ENCODE measurements at regions not wholly inside any gene's neighbourhood (a gene's known extent, or its start where the extent isn't known, plus 50 kb on each side); places are given as distances from the start of the nearest gene placed in this dataset.

GRCh38 chr2:12827721-12828120 lies 111.0 kb downstream of the TRIB2 start:
- no peaks in the 10 kb centered on the region for H3K36me3 ChIP-seq (ENCODE audit: control insufficient read depth in 2 of 2, insufficient read depth in 2 of 2, low read length in 2 of 2)
- no peaks in the 10 kb centered on the region for H3K27me3 ChIP-seq (ENCODE audit: control insufficient read depth in 1 of 2, insufficient read depth in 2 of 2, low read length in 2 of 2)

GRCh38 chr2:12828980-12829379 lies 112.2 kb downstream of the TRIB2 start:
- H3K27me3 ChIP-seq (ENCODE audit: control insufficient read depth in 1 of 2, insufficient read depth in 2 of 2, low read length in 2 of 2), result no peaks in the 10 kb centered on the region
- H3K4me3 ChIP-seq (ENCODE audit: low read length in 2 of 2), result no peak overlapping the region
- H3K27ac ChIP-seq (ENCODE audit: low read length), result no peak overlapping the region

More at GRCh38 chr2:12827721-12828120, 111.0 kb downstream of the TRIB2 start:
- Histone ChIP-seq H3K4me3 (ENCODE audit: low read length in 2 of 2) (no peak overlapping the region), H3K9me3 (ENCODE audit: control insufficient read depth in 2 of 2, low read length in 2 of 2) (no peaks in the 10 kb centered on the region), H3K4me1 (ENCODE audit: control insufficient read depth, insufficient read depth, low read length) (peaks cover 11% of the 10 kb centered on the region), H3K27ac (ENCODE audit: low read length) (no peak overlapping the region), H3K9ac (ENCODE audit: low read length in 2 of 2) (no peak overlapping the region)

GRCh38 chr2:12831016-12831415 lies 114.3 kb downstream of the TRIB2 start:
- Histone ChIP-seq H3K9ac (ENCODE audit: low read length in 2 of 2) (no peak overlapping the region), H3K4me3 (ENCODE audit: low read length in 2 of 2) (no peak overlapping the region), H3K9me3 (ENCODE audit: control insufficient read depth in 2 of 2, low read length in 2 of 2) (no peaks in the 10 kb centered on the region), H3K27ac (ENCODE audit: low read length) (no peak overlapping the region), H3K4me1 (ENCODE audit: control insufficient read depth, insufficient read depth, low read length) (no peaks in the 10 kb centered on the region), H3K27me3 (ENCODE audit: control insufficient read depth in 1 of 2, insufficient read depth in 2 of 2, low read length in 2 of 2) (no peaks in the 10 kb centered on the region), H3K36me3 (ENCODE audit: control insufficient read depth in 2 of 2, insufficient read depth in 2 of 2, low read length in 2 of 2) (no peaks in the 10 kb centered on the region)

More at GRCh38 chr2:12828980-12829379, 112.2 kb downstream of the TRIB2 start:
- Histone ChIP-seq H3K4me1 (ENCODE audit: control insufficient read depth, insufficient read depth, low read length) (peaks cover 6% of the 10 kb centered on the region), H3K36me3 (ENCODE audit: control insufficient read depth in 2 of 2, insufficient read depth in 2 of 2, low read length in 2 of 2) (no peaks in the 10 kb centered on the region), H3K9me3 (ENCODE audit: control insufficient read depth in 2 of 2, low read length in 2 of 2) (no peaks in the 10 kb centered on the region), H3K9ac (ENCODE audit: low read length in 2 of 2) (no peak overlapping the region)

GRCh38 chr2:12834239-12834638 lies 117.5 kb downstream of the TRIB2 start:
- Histone ChIP-seq H3K9me3 (ENCODE audit: control insufficient read depth in 2 of 2, low read length in 2 of 2) (no peaks in the 10 kb centered on the region), H3K4me3 (ENCODE audit: low read length in 2 of 2) (no peak overlapping the region), H3K9ac (ENCODE audit: low read length in 2 of 2) (no peak overlapping the region), H3K27ac (ENCODE audit: low read length) (no peak overlapping the region), H3K36me3 (ENCODE audit: control insufficient read depth in 2 of 2, insufficient read depth in 2 of 2, low read length in 2 of 2) (no peaks in the 10 kb centered on the region), H3K27me3 (ENCODE audit: control insufficient read depth in 1 of 2, insufficient read depth in 2 of 2, low read length in 2 of 2) (no peaks in the 10 kb centered on the region), H3K4me1 (ENCODE audit: control insufficient read depth, insufficient read depth, low read length) (no peaks in the 10 kb centered on the region)

GRCh38 chr2:12835733-12836132 lies 119.0 kb downstream of the TRIB2 start:
- Histone ChIP-seq H3K9me3 (ENCODE audit: control insufficient read depth in 2 of 2, low read length in 2 of 2) (no peaks in the 10 kb centered on the region), H3K9ac (ENCODE audit: low read length in 2 of 2) (no peak overlapping the region), H3K4me1 (ENCODE audit: control insufficient read depth, insufficient read depth, low read length) (no peaks in the 10 kb centered on the region), H3K36me3 (ENCODE audit: control insufficient read depth in 2 of 2, insufficient read depth in 2 of 2, low read length in 2 of 2) (no peaks in the 10 kb centered on the region), H3K27me3 (ENCODE audit: control insufficient read depth in 1 of 2, insufficient read depth in 2 of 2, low read length in 2 of 2) (no peaks in the 10 kb centered on the region), H3K4me3 (ENCODE audit: low read length in 2 of 2) (no peak overlapping the region), H3K27ac (ENCODE audit: low read length) (no peak overlapping the region)

GRCh38 chr2:12839339-12839738 lies 122.6 kb downstream of the TRIB2 start:
- Histone ChIP-seq H3K9ac (ENCODE audit: low read length in 2 of 2) (no peak overlapping the region), H3K4me1 (ENCODE audit: control insufficient read depth, insufficient read depth, low read length) (peaks cover 5% of the 10 kb centered on the region), H3K9me3 (ENCODE audit: control insufficient read depth in 2 of 2, low read length in 2 of 2) (no peaks in the 10 kb centered on the region), H3K27me3 (ENCODE audit: control insufficient read depth in 1 of 2, insufficient read depth in 2 of 2, low read length in 2 of 2) (no peaks in the 10 kb centered on the region), H3K36me3 (ENCODE audit: control insufficient read depth in 2 of 2, insufficient read depth in 2 of 2, low read length in 2 of 2) (no peaks in the 10 kb centered on the region), H3K4me3 (ENCODE audit: low read length in 2 of 2) (no peak overlapping the region), H3K27ac (ENCODE audit: low read length) (no peak overlapping the region)

GRCh38 chr2:12841021-12841420 lies 124.3 kb downstream of the TRIB2 start:
- H3K27ac ChIP-seq (ENCODE audit: low read length), result no peak overlapping the region
- H3K9ac ChIP-seq (ENCODE audit: low read length in 2 of 2), result no peak overlapping the region
- H3K9me3 ChIP-seq (ENCODE audit: control insufficient read depth in 2 of 2, low read length in 2 of 2), result no peaks in the 10 kb centered on the region
- H3K4me1 ChIP-seq (ENCODE audit: control insufficient read depth, insufficient read depth, low read length), result peaks cover 16% of the 10 kb centered on the region
- H3K27me3 ChIP-seq (ENCODE audit: control insufficient read depth in 1 of 2, insufficient read depth in 2 of 2, low read length in 2 of 2), result no peaks in the 10 kb centered on the region
- H3K4me3 ChIP-seq (ENCODE audit: low read length in 2 of 2), result no peak overlapping the region
- no peaks in the 10 kb centered on the region for H3K36me3 ChIP-seq (ENCODE audit: control insufficient read depth in 2 of 2, insufficient read depth in 2 of 2, low read length in 2 of 2)

- no peak overlapping the region for H3K9ac ChIP-seq (ENCODE audit: low read length in 2 of 2)
- peaks cover 16% of the 10 kb centered on the region for H3K4me1 ChIP-seq (ENCODE audit: control insufficient read depth, insufficient read depth, low read length)
- H3K4me3 ChIP-seq (ENCODE audit: low read length in 2 of 2), result no peak overlapping the region
- H3K9me3 ChIP-seq (ENCODE audit: control insufficient read depth in 2 of 2, low read length in 2 of 2), result no peaks in the 10 kb centered on the region
- H3K27me3 ChIP-seq (ENCODE audit: control insufficient read depth in 1 of 2, insufficient read depth in 2 of 2, low read length in 2 of 2), result no peaks in the 10 kb centered on the region
- H3K36me3 ChIP-seq (ENCODE audit: control insufficient read depth in 2 of 2, insufficient read depth in 2 of 2, low read length in 2 of 2), result no peaks in the 10 kb centered on the region
- H3K27ac ChIP-seq (ENCODE audit: low read length), result no peak overlapping the region
Measured at GRCh38 chr2:12842917-12843316, 126.2 kb downstream of the TRIB2 start.

- peak overlapping the region in 1 of 2 donors; percentile 15 for H3K4me3 ChIP-seq (ENCODE audit: low read length in 2 of 2)
- no peaks in the 10 kb centered on the region for H3K27me3 ChIP-seq (ENCODE audit: control insufficient read depth in 1 of 2, insufficient read depth in 2 of 2, low read length in 2 of 2)
- H3K27ac ChIP-seq (ENCODE audit: low read length), result no peak overlapping the region
- no peaks in the 10 kb centered on the region for H3K9me3 ChIP-seq (ENCODE audit: control insufficient read depth in 2 of 2, low read length in 2 of 2)
- peaks cover 16% of the 10 kb centered on the region for H3K4me1 ChIP-seq (ENCODE audit: control insufficient read depth, insufficient read depth, low read length)
- no peaks in the 10 kb centered on the region for H3K36me3 ChIP-seq (ENCODE audit: control insufficient read depth in 2 of 2, insufficient read depth in 2 of 2, low read length in 2 of 2)
- H3K9ac ChIP-seq (ENCODE audit: low read length in 2 of 2), result no peak overlapping the region
Measured at GRCh38 chr2:12844511-12844910, 127.8 kb downstream of the TRIB2 start.

GRCh38 chr2:12847694-12848575 lies 131.2 kb downstream of the TRIB2 start:
- Histone ChIP-seq H3K9me3 (ENCODE audit: control insufficient read depth in 2 of 2, low read length in 2 of 2) (no peaks in the 10 kb centered on the region), H3K4me1 (ENCODE audit: control insufficient read depth, insufficient read depth, low read length) (peaks cover 16% of the 10 kb centered on the region), H3K4me3 (ENCODE audit: low read length in 2 of 2) (no peak overlapping the region), H3K27ac (ENCODE audit: low read length) (no peak overlapping the region), H3K9ac (ENCODE audit: low read length in 2 of 2) (no peak overlapping the region), H3K27me3 (ENCODE audit: control insufficient read depth in 1 of 2, insufficient read depth in 2 of 2, low read length in 2 of 2) (no peaks in the 10 kb centered on the region), H3K36me3 (ENCODE audit: control insufficient read depth in 2 of 2, insufficient read depth in 2 of 2, low read length in 2 of 2) (no peaks in the 10 kb centered on the region)

GRCh38 chr2:12852135-12852534 lies 135.4 kb downstream of the TRIB2 start:
- Histone ChIP-seq H3K4me3 (ENCODE audit: low read length in 2 of 2) (no peak overlapping the region), H3K27ac (ENCODE audit: low read length) (no peak overlapping the region), H3K9me3 (ENCODE audit: control insufficient read depth in 2 of 2, low read length in 2 of 2) (no peaks in the 10 kb centered on the region), H3K36me3 (ENCODE audit: control insufficient read depth in 2 of 2, insufficient read depth in 2 of 2, low read length in 2 of 2) (no peaks in the 10 kb centered on the region), H3K4me1 (ENCODE audit: control insufficient read depth, insufficient read depth, low read length) (no peaks in the 10 kb centered on the region), H3K9ac (ENCODE audit: low read length in 2 of 2) (no peak overlapping the region), H3K27me3 (ENCODE audit: control insufficient read depth in 1 of 2, insufficient read depth in 2 of 2, low read length in 2 of 2) (no peaks in the 10 kb centered on the region)

Measured in stomach smooth muscle (tissue), 2 donors.